Calu3 (cell line): ENCODE measurements at regions not wholly inside any gene's neighbourhood (a gene's known extent, or its start where the extent isn't known, plus 50 kb on each side); places are given as distances from the start of the nearest gene placed in this dataset.

Source experiments
- BruUV-seq: library from RNA; stranded (reverse); fragments of 400-500 nt; replicated peaks from 2 replicates; lab custom pipeline; 2021; lab: Mats Ljungman, UMichigan
- CTCF ChIA-PET: fragments of 300-600 bp; sonication (Branson Sonifier 250); formaldehyde crosslinking; loops from one replicate; lab custom pipeline; 2022; ENCODE audit warnings: antibody characterized with exemption; lab: Charles Lee
- DNase-seq: peaks from one replicate; pipeline ENCODE4 v3.0.0; 2022
- H3K27ac Mint-ChIP-seq: one replicate; pipeline ENCODE4 v1.8.0; 2022; ENCODE audit warnings: mixed read lengths; ENCODE audit not compliant: unreplicated experiment
- H3K27me3 Mint-ChIP-seq: one replicate; pipeline ENCODE4 v1.8.0; 2022; ENCODE audit warnings: mixed read lengths; ENCODE audit not compliant: unreplicated experiment
- H3K36me3 Mint-ChIP-seq: one replicate; pipeline ENCODE4 v1.8.0; 2022; ENCODE audit warnings: mild to moderate bottlenecking, moderate library complexity, mixed read lengths; ENCODE audit not compliant: insufficient read depth, unreplicated experiment
- H3K4me1 Mint-ChIP-seq: one replicate; pipeline ENCODE4 v1.8.0; 2022; ENCODE audit warnings: mild to moderate bottlenecking, low read depth, mixed read lengths; ENCODE audit not compliant: unreplicated experiment
- H3K4me3 Mint-ChIP-seq: one replicate; pipeline ENCODE4 v1.8.0; 2022; ENCODE audit warnings: mild to moderate bottlenecking, low read depth, moderate library complexity, mixed read lengths; ENCODE audit not compliant: unreplicated experiment
- H3K9me3 Mint-ChIP-seq: one replicate; pipeline ENCODE4 v1.8.0; 2022; ENCODE audit warnings: low read depth, mixed read lengths; ENCODE audit not compliant: unreplicated experiment
- CTCF ChIP-seq: fragments of 200-600 bp; IDR thresholded peaks from one replicate; pipeline ENCODE4 v1.8.0; 2022; ENCODE audit warnings: antibody characterized with exemption; ENCODE audit not compliant: unreplicated experiment
- intact Hi-C: fragments of 100-400 bp; cut with micrococcal nuclease; formaldehyde crosslinking; loops from one replicate; pipeline ENCODE4 v1.10.0; 2022; ENCODE audit not compliant: unreplicated experiment

GRCh38 chr9:87070336-87070735 is 123.0 kb upstream of the GAS1 start:
- H3K4me3 Mint-ChIP-seq: no peak overlapping the region
- no peak for TF ChIP-seq CTCF
- no peak overlapping the region for H3K27ac Mint-ChIP-seq
- intact Hi-C loops: no loop called here
- H3K9me3 Mint-ChIP-seq: no peaks in the 10 kb centered on the region
- CTCF ChIA-PET: no interaction called here
- no TSS peak for BruUV-seq
- DNase-seq: no peak
- H3K36me3 Mint-ChIP-seq: no peaks in the 10 kb centered on the region
- peaks cover 20% of the 10 kb centered on the region for H3K27me3 Mint-ChIP-seq
- no peaks in the 10 kb centered on the region for H3K4me1 Mint-ChIP-seq

DNA sequence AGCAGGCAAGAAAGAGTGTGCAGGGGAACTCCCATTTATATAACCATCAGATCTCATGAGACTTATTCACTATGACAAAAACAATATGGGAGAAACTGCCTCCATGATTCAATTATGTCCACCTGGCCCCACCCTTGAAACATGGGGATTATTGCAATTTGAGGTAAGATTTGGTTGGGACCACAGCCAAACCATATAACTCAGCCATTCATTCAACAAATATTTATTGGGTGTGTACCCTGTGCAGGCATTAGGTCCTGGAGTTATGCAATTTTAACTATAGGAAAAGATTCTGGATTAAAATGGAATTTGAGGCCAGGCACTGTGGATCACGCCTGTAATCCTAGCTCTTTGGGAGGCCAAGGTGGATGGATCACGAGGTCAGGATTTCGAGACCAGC is 124.2 kb upstream of the GAS1 start:
- no peak overlapping the region for H3K27ac Mint-ChIP-seq

GRCh38 chr9:87073692-87074091 is 126.4 kb upstream of the GAS1 start:
- no peak for TF ChIP-seq CTCF
- no peak overlapping the region for H3K4me3 Mint-ChIP-seq
- intact Hi-C loops: no loop called here
- no peaks in the 10 kb centered on the region for H3K4me1 Mint-ChIP-seq
- H3K36me3 Mint-ChIP-seq: no peaks in the 10 kb centered on the region
- H3K27me3 Mint-ChIP-seq: peaks cover 10% of the 10 kb centered on the region
- peaks cover under 1% of the 10 kb centered on the region for H3K9me3 Mint-ChIP-seq
- no peak for DNase-seq
- H3K27ac Mint-ChIP-seq: no peak overlapping the region
- CTCF ChIA-PET: no interaction called here
- BruUV-seq: no TSS peak

More for the DNA sequence above, 124.2 kb upstream of the GAS1 start:
- CTCF ChIA-PET: interaction anchor here (0.6 kb wide), 1 partner anchor 16 kb away, joined by 5 read pairs; no protein-coding TSS in a partner anchor
- Mint-ChIP-seq H3K9me3 (no peaks in the 10 kb centered on the region), H3K4me3 (no peak overlapping the region), H3K4me1 (no peaks in the 10 kb centered on the region), H3K36me3 (no peaks in the 10 kb centered on the region), H3K27me3 (peaks cover 14% of the 10 kb centered on the region)
- intact Hi-C loops: no loop called here
- DNase-seq: peak; percentile 2
- TF ChIP-seq CTCF: no peak
- BruUV-seq: no TSS peak

DNA sequence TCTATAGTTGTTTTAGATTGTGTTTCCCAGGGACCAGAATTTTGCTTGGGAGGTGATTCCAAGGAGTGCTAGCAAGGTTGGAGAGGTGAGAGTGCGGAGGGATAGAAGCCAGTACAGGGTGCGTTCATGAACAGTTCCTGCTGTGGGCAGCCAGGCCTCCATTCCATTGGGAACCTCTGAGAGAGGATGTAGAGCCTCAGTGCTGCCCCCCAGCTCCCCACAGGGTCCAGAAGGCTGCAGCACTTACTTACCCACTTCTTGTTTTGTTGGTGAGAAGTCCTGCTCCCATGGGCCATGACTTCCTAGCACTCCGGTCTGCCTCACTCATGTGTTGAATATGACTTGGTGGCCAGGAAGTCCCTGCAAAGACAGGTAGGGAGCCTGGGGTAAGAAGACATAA is 128.2 kb upstream of the GAS1 start:
- peaks cover 2% of the 10 kb centered on the region for H3K9me3 Mint-ChIP-seq
- H3K4me1 Mint-ChIP-seq: no peaks in the 10 kb centered on the region
- no peak for TF ChIP-seq CTCF
- DNase-seq: no peak
- no peak overlapping the region for H3K27ac Mint-ChIP-seq
- no peak overlapping the region for H3K4me3 Mint-ChIP-seq
- no TSS peak for BruUV-seq
- no peaks in the 10 kb centered on the region for H3K36me3 Mint-ChIP-seq
- CTCF ChIA-PET: no interaction called here
- peaks cover 13% of the 10 kb centered on the region for H3K27me3 Mint-ChIP-seq
- intact Hi-C loops: no loop called here
